ENCODE measurements at regions not wholly inside any gene's neighbourhood (a gene's known extent, or its start where the extent isn't known, plus 50 kb on each side); places are given as distances from the start of the nearest gene placed in this dataset.

GRCh38 chr5:92758552-92758951 is 822.5 kb downstream of the NR2F1-AS1 start:
- Histone ChIP-seq H3K4me2 (ENCODE audit: low read length) (no peak overlapping the region), H2AFZ (ENCODE audit: low read length) (no peak overlapping the region), H3K9me2 (ENCODE audit: insufficient read depth, low read length) (no peaks in the 10 kb centered on the region), H4K20me1 (ENCODE audit: insufficient read depth, low read length) (no peaks in the 10 kb centered on the region), H3K4me3 (ENCODE audit: low read depth, low read length, poor library complexity, severe bottlenecking) (no peak overlapping the region), H3K79me2 (ENCODE audit: insufficient read depth, low read depth, low read length) (no peaks in the 10 kb centered on the region), H3K36me3 (ENCODE audit: insufficient read depth, low read length) (no peaks in the 10 kb centered on the region), H3K9me3 (ENCODE audit: low read length) (no peaks in the 10 kb centered on the region), H3K27ac (ENCODE audit: low read depth, low read length, poor library complexity, severe bottlenecking) (no peak overlapping the region), H3K4me1 (ENCODE audit: insufficient read depth, low read length, poor library complexity, severe bottlenecking) (no peaks in the 10 kb centered on the region)
- DNase-seq (ENCODE audit: low spot score): no peak
- TF ChIP-seq CTCF (conservative IDR thresholded peaks at IDR 0.05; ENCODE audit: low read length) (no peak), EZH2phosphoT487 (IDR thresholded peaks at IDR 0.05; ENCODE audit: borderline replicate concordance, low read depth, low read length) (no peak)
- POLR2A ChIA-PET: no interaction called here
- CTCF ChIA-PET (ENCODE audit: unreplicated experiment): no interaction called here
- no TSS peak for BruUV-seq (replicated peaks)
- intact Hi-C loops (cut with micrococcal nuclease; ENCODE audit: unreplicated experiment): no loop called here

GRCh38 chr5:92749943-92750342 is 831.1 kb downstream of the NR2F1-AS1 start:
- Histone ChIP-seq H3K4me2 (ENCODE audit: low read length) (no peak overlapping the region), H4K20me1 (ENCODE audit: insufficient read depth, low read length) (no peaks in the 10 kb centered on the region), H3K4me3 (ENCODE audit: low read depth, low read length, poor library complexity, severe bottlenecking) (no peak overlapping the region), H2AFZ (ENCODE audit: low read length) (no peak overlapping the region), H3K27ac (ENCODE audit: low read depth, low read length, poor library complexity, severe bottlenecking) (no peak overlapping the region), H3K79me2 (ENCODE audit: insufficient read depth, low read depth, low read length) (no peaks in the 10 kb centered on the region), H3K9me2 (ENCODE audit: insufficient read depth, low read length) (no peaks in the 10 kb centered on the region), H3K36me3 (ENCODE audit: insufficient read depth, low read length) (no peaks in the 10 kb centered on the region), H3K9me3 (ENCODE audit: low read length) (no peaks in the 10 kb centered on the region), H3K4me1 (ENCODE audit: insufficient read depth, low read length, poor library complexity, severe bottlenecking) (no peaks in the 10 kb centered on the region)
- POLR2A ChIA-PET: interaction anchor here (1.3 kb wide), 1 partner anchor 56 kb away, joined by 3 read pairs; no protein-coding TSS in a partner anchor
- intact Hi-C loops (cut with micrococcal nuclease; ENCODE audit: unreplicated experiment): no loop called here
- BruUV-seq (replicated peaks): no TSS peak
- no peak for DNase-seq (ENCODE audit: low spot score)
- CTCF ChIA-PET (ENCODE audit: unreplicated experiment): no interaction called here
- TF ChIP-seq CTCF (conservative IDR thresholded peaks at IDR 0.05; ENCODE audit: low read length): no peak
- TF ChIP-seq EZH2phosphoT487 (IDR thresholded peaks at IDR 0.05; ENCODE audit: borderline replicate concordance, low read depth, low read length): no peak

GRCh38 chr5:92748072-92748676 is 832.8 kb downstream of the NR2F1-AS1 start:
- Histone ChIP-seq H3K79me2 (ENCODE audit: insufficient read depth, low read depth, low read length) (no peaks in the 10 kb centered on the region), H4K20me1 (ENCODE audit: insufficient read depth, low read length) (no peaks in the 10 kb centered on the region), H3K27ac (ENCODE audit: low read depth, low read length, poor library complexity, severe bottlenecking) (no peak overlapping the region), H3K9me2 (ENCODE audit: insufficient read depth, low read length) (no peaks in the 10 kb centered on the region), H3K9me3 (ENCODE audit: low read length) (no peaks in the 10 kb centered on the region), H2AFZ (ENCODE audit: low read length) (no peak overlapping the region), H3K4me1 (ENCODE audit: insufficient read depth, low read length, poor library complexity, severe bottlenecking) (no peaks in the 10 kb centered on the region), H3K36me3 (ENCODE audit: insufficient read depth, low read length) (no peaks in the 10 kb centered on the region), H3K4me2 (ENCODE audit: low read length) (no peak overlapping the region), H3K4me3 (ENCODE audit: low read depth, low read length, poor library complexity, severe bottlenecking) (no peak overlapping the region)
- no peak for TF ChIP-seq EZH2phosphoT487 (IDR thresholded peaks at IDR 0.05; ENCODE audit: borderline replicate concordance, low read depth, low read length)
- no peak for TF ChIP-seq CTCF (conservative IDR thresholded peaks at IDR 0.05; ENCODE audit: low read length)
- POLR2A ChIA-PET: interaction anchor here (0.6 kb wide), 1 partner anchor 158 kb away, joined by 4 read pairs; no protein-coding TSS in a partner anchor
- intact Hi-C loops (cut with micrococcal nuclease; ENCODE audit: unreplicated experiment): no loop called here
- no peak for DNase-seq (ENCODE audit: low spot score)
- BruUV-seq (replicated peaks): no TSS peak
- CTCF ChIA-PET (ENCODE audit: unreplicated experiment): no interaction called here

Data from OCI-LY7 (cell line).